ENCODE measurements at regions not wholly inside any gene's neighbourhood (a gene's known extent, or its start where the extent isn't known, plus 50 kb on each side); places are given as distances from the start of the nearest gene placed in this dataset.

GRCh38 chr18:55840601-55841170, 252.7 kb upstream of the TCF4 start:
- ChIA-PET CTCF (no interaction called here), POLR2A (no interaction called here)
- no peak overlapping the region for H3K27ac Mint-ChIP-seq
- H3K4me1 Mint-ChIP-seq (ENCODE audit: low read depth), result no peaks in the 10 kb centered on the region
- H3K36me3 Mint-ChIP-seq (ENCODE audit: low read depth), result no peaks in the 10 kb centered on the region
- DNase-seq (no peak), ATAC-seq (no peak)
- no peak overlapping the region for H3K4me3 Mint-ChIP-seq
- no peaks in the 10 kb centered on the region for H3K27me3 Mint-ChIP-seq (ENCODE audit: low read depth)
- H3K9me3 Mint-ChIP-seq (ENCODE audit: insufficient read depth), result peaks cover 16% of the 10 kb centered on the region

DNA sequence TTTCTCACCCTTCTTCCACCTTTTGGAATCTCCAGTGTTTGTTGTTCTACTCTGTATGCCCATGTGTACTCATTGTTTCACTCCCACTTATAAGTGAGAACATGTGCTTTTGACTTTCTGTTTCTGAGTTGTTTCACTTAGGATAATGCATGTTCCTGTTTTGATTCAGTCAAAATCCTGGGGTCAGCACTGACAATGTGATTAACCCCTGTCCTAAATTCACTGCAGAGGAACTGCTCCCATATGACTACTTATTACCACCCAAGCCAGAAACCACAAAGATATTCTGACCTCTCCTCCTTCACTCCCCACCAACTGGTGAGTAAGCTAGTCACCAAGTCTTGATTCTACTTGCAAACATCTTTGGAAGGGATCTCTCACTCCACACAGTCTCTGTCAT, 251.4 kb upstream of the TCF4 start:
- CTCF ChIA-PET, result no interaction called here
- DNase-seq (no peak), ATAC-seq (no peak)
- Mint-ChIP-seq H3K27me3 (ENCODE audit: low read depth) (no peaks in the 10 kb centered on the region), H3K4me3 (no peak overlapping the region), H3K4me1 (ENCODE audit: low read depth) (no peaks in the 10 kb centered on the region), H3K36me3 (ENCODE audit: low read depth) (no peaks in the 10 kb centered on the region), H3K27ac (no peak overlapping the region), H3K9me3 (ENCODE audit: insufficient read depth) (peaks cover 16% of the 10 kb centered on the region)
- POLR2A ChIA-PET, result no interaction called here

DNA sequence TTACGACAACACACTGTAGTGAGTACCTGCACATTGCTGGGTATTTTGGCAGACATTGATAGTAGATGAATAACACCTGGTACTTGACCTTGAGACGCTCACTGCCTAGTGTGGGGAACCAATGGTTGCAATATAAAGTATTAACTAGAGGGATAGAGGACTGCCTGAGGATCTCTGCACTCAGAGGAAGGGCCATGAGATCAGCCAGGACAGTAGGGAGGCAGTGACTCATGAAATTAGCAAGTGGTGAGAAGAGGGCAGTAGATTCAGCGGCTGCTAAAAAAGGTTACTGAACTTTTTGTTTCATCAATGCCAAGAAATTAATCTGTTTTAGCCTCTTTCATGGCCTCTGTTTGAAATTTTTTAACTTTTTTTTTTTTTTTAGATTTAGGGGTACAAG, 250.8 kb upstream of the TCF4 start:
- DNase-seq (no peak), ATAC-seq (no peak)
- no peaks in the 10 kb centered on the region for H3K4me1 Mint-ChIP-seq (ENCODE audit: low read depth)
- no peak overlapping the region for H3K4me3 Mint-ChIP-seq
- POLR2A ChIA-PET, result no interaction called here
- CTCF ChIA-PET, result no interaction called here
- no peaks in the 10 kb centered on the region for H3K27me3 Mint-ChIP-seq (ENCODE audit: low read depth)
- H3K27ac Mint-ChIP-seq, result no peak overlapping the region
- H3K9me3 Mint-ChIP-seq (ENCODE audit: insufficient read depth), result peaks cover 16% of the 10 kb centered on the region
- H3K36me3 Mint-ChIP-seq (ENCODE audit: low read depth), result no peaks in the 10 kb centered on the region

DNA sequence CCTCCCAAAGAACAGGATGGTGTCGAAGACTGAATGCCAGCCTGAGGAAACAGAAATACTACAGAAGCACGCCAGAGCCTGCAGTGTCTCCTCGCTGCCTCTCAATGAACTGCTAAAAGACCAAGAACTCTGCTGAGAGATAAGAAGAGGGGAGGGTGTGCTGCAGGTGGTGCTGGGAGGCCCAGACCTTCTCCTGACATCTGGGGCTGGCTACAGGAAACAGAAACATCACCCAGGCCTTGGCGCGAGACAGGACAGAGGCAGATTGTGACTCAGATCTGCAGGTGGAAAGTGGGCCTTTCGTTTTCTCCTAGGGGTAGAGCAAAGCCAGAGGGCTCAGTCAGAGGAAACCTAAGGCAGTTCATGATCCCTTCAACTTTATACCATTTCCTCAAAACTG, 250.3 kb upstream of the TCF4 start:
- POLR2A ChIA-PET, result no interaction called here
- CTCF ChIA-PET, result no interaction called here

DNA sequence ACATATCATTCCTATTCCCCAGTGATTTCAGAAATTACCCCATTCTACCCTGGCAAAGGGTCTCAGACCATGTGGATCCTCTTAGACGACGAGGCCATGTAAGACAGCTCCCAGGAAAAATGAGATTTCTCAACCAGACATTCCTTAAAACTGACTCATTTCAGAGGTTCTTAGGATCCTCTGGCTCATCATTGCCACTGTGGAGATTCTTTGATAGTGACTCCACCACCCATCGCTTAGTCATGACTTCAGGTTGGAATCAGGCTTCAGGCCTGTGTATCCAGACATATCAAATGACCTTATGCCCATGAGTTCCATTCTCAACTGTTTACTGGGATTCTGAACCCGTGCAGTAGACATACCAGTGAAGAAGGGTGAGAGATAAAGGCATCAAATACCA, 245.6 kb upstream of the TCF4 start:
- ChIA-PET CTCF (no interaction called here), POLR2A (no interaction called here)
- H3K36me3 Mint-ChIP-seq (ENCODE audit: low read depth), result no peaks in the 10 kb centered on the region
- ATAC-seq, result no peak
- no peak overlapping the region for H3K27ac Mint-ChIP-seq
- DNase-seq, result no peak
- H3K27me3 Mint-ChIP-seq (ENCODE audit: low read depth), result no peaks in the 10 kb centered on the region
- H3K4me3 Mint-ChIP-seq, result no peak overlapping the region
- peaks cover 17% of the 10 kb centered on the region for H3K9me3 Mint-ChIP-seq (ENCODE audit: insufficient read depth)
- no peaks in the 10 kb centered on the region for H3K4me1 Mint-ChIP-seq (ENCODE audit: low read depth)

More for the DNA sequence above, 250.3 kb upstream of the TCF4 start:
- Mint-ChIP-seq H3K4me1 (ENCODE audit: low read depth) (no peaks in the 10 kb centered on the region), H3K36me3 (ENCODE audit: low read depth) (no peaks in the 10 kb centered on the region), H3K27me3 (ENCODE audit: low read depth) (no peaks in the 10 kb centered on the region), H3K4me3 (no peak overlapping the region), H3K27ac (no peak overlapping the region), H3K9me3 (ENCODE audit: insufficient read depth) (peaks cover 21% of the 10 kb centered on the region)
- DNase-seq, result no peak
- ATAC-seq, result no peak

DNA sequence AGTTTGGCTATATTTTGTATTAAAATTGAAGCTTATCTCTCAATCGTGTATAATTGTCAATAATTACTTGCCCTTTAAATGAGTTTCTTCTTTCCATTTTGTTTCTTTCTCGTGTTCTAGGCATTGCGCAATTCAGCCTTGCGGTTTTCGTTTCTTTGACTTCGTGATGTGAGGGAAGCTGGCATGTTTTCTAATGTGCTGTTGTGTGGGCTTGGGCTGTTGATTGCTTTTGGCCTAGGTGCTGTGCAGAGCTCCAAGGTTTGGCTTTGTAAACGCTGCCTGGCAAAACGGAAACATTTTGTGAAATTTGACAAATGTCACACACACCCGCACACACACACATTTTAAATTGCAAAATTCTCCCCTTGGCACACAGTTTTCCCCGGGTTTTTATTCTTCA, 242.6 kb upstream of the TCF4 start:
- ChIA-PET POLR2A (no interaction called here), CTCF (no interaction called here)
- H3K27ac Mint-ChIP-seq, result no peak overlapping the region
- H3K9me3 Mint-ChIP-seq (ENCODE audit: insufficient read depth), result peaks cover 7% of the 10 kb centered on the region
- ATAC-seq (no peak), DNase-seq (no peak)
- H3K4me3 Mint-ChIP-seq, result no peak overlapping the region
- H3K4me1 Mint-ChIP-seq (ENCODE audit: low read depth), result no peaks in the 10 kb centered on the region
- H3K36me3 Mint-ChIP-seq (ENCODE audit: low read depth), result no peaks in the 10 kb centered on the region
- no peaks in the 10 kb centered on the region for H3K27me3 Mint-ChIP-seq (ENCODE audit: low read depth)

DNA sequence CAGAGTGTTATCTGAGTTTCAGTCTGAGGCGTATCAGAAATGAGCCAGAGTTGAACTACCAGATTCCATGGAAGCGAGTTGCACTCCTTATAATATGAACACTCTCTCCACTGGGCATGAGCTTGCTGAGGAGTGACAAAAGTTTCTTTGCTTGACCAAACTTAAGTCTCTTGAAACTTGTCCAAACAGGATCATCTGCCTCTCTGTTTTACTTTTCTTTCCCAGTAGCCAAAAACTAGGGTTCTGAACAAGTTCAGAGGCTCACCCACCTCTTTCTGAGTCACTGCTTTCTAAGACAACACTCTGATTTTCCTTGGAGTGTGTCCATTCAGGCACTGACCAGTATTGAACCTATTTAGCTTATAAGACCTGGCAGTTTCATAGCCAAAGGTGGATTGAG, 233.2 kb upstream of the TCF4 start:
- H3K27me3 Mint-ChIP-seq (ENCODE audit: low read depth), result no peaks in the 10 kb centered on the region
- H3K27ac Mint-ChIP-seq, result no peak overlapping the region
- DNase-seq, result no peak
- H3K9me3 Mint-ChIP-seq (ENCODE audit: insufficient read depth), result no peaks in the 10 kb centered on the region
- no peaks in the 10 kb centered on the region for H3K4me1 Mint-ChIP-seq (ENCODE audit: low read depth)
- no peak overlapping the region for H3K4me3 Mint-ChIP-seq
- ChIA-PET CTCF (no interaction called here), POLR2A (no interaction called here)
- no peak for ATAC-seq
- no peaks in the 10 kb centered on the region for H3K36me3 Mint-ChIP-seq (ENCODE audit: low read depth)

GRCh38 chr18:55819448-55819847, 231.5 kb upstream of the TCF4 start:
- no peaks in the 10 kb centered on the region for H3K36me3 Mint-ChIP-seq (ENCODE audit: low read depth)
- no peak for DNase-seq
- CTCF ChIA-PET, result no interaction called here

GRCh38 chr18:55818284-55818683, 230.3 kb upstream of the TCF4 start:
- ATAC-seq, result no peak
- no peak for DNase-seq
- Mint-ChIP-seq H3K4me1 (ENCODE audit: low read depth) (no peaks in the 10 kb centered on the region), H3K27ac (no peak overlapping the region), H3K4me3 (no peak overlapping the region), H3K36me3 (ENCODE audit: low read depth) (no peaks in the 10 kb centered on the region), H3K27me3 (ENCODE audit: low read depth) (no peaks in the 10 kb centered on the region), H3K9me3 (ENCODE audit: insufficient read depth) (no peaks in the 10 kb centered on the region)
- ChIA-PET POLR2A (no interaction called here), CTCF (no interaction called here)

More at GRCh38 chr18:55819448-55819847, 231.5 kb upstream of the TCF4 start:
- no peak overlapping the region for H3K27ac Mint-ChIP-seq
- ATAC-seq, result no peak
- no peaks in the 10 kb centered on the region for H3K9me3 Mint-ChIP-seq (ENCODE audit: insufficient read depth)
- no peaks in the 10 kb centered on the region for H3K4me1 Mint-ChIP-seq (ENCODE audit: low read depth)
- no peaks in the 10 kb centered on the region for H3K27me3 Mint-ChIP-seq (ENCODE audit: low read depth)
- no peak overlapping the region for H3K4me3 Mint-ChIP-seq
- POLR2A ChIA-PET, result no interaction called here

- Mint-ChIP-seq H3K4me1 (ENCODE audit: low read depth) (no peaks in the 10 kb centered on the region), H3K4me3 (no peak overlapping the region), H3K36me3 (ENCODE audit: low read depth) (no peaks in the 10 kb centered on the region), H3K9me3 (ENCODE audit: insufficient read depth) (no peaks in the 10 kb centered on the region), H3K27ac (no peak overlapping the region), H3K27me3 (ENCODE audit: low read depth) (no peaks in the 10 kb centered on the region)
- DNase-seq (no peak), ATAC-seq (no peak)
- POLR2A ChIA-PET, result no interaction called here
- CTCF ChIA-PET, result no interaction called here
Measured at GRCh38 chr18:55811925-55812324, 223.9 kb upstream of the TCF4 start.

DNA sequence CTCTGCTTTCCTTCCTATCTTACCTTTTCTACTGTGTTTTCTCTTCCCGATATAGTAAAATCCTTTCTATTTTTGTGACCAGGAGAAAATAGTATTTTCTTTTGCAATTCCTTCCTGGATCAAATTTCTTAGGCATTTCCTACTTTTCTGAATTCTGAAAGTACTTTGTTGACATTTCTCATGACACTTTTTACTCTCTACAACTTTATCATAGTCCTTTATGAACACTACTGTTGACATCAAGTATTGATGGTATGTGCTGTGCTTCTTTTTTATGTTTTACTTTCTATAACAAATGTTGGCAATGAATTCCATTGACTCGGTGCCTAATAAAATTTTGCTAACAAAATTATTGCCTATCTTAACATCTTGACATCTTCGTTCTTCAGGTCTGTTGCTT, 217.7 kb upstream of the TCF4 start:
- POLR2A ChIA-PET, result no interaction called here
- H3K4me1 Mint-ChIP-seq (ENCODE audit: low read depth), result no peaks in the 10 kb centered on the region

DNA sequence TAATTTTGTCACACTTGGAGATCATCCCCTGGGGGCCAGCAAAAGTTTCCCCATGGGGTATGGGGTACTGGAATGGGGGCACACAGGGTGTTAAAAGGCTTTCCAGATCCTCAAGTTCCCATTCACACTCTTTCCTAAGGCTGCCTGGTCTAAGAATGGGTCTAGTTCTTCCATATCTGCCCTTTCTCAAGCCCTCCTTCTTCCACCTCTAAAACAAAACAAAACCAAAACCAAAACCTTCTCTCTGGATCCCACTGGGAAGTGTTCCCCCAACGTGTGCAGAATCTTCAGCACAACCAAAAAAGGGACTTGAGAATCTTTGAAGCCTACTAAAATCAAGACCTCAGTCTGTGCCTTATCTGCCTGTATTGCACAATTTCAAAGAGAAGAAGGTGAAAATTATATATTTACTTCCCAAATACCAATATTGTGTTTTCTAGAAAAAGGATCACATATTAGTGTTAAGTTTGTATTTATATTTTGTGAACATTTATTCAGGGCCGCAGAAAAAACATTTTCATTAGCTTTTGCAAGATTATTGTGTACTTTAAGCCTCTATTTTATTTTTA, 207.2 kb upstream of the TCF4 start:
- ChIA-PET CTCF (no interaction called here), POLR2A (no interaction called here)
- H3K27me3 Mint-ChIP-seq (ENCODE audit: low read depth), result no peaks in the 10 kb centered on the region
- no peak overlapping the region for H3K27ac Mint-ChIP-seq
- no peaks in the 10 kb centered on the region for H3K9me3 Mint-ChIP-seq (ENCODE audit: insufficient read depth)
- H3K36me3 Mint-ChIP-seq (ENCODE audit: low read depth), result no peaks in the 10 kb centered on the region
- DNase-seq (no peak), ATAC-seq (no peak)
- H3K4me1 Mint-ChIP-seq (ENCODE audit: low read depth), result no peaks in the 10 kb centered on the region
- no peak overlapping the region for H3K4me3 Mint-ChIP-seq

More for the DNA sequence above, 217.7 kb upstream of the TCF4 start:
- DNase-seq (no peak), ATAC-seq (no peak)
- no peak overlapping the region for H3K27ac Mint-ChIP-seq
- no peaks in the 10 kb centered on the region for H3K27me3 Mint-ChIP-seq (ENCODE audit: low read depth)
- H3K9me3 Mint-ChIP-seq (ENCODE audit: insufficient read depth), result no peaks in the 10 kb centered on the region
- H3K36me3 Mint-ChIP-seq (ENCODE audit: low read depth), result no peaks in the 10 kb centered on the region
- no peak overlapping the region for H3K4me3 Mint-ChIP-seq
- CTCF ChIA-PET, result no interaction called here

DNA sequence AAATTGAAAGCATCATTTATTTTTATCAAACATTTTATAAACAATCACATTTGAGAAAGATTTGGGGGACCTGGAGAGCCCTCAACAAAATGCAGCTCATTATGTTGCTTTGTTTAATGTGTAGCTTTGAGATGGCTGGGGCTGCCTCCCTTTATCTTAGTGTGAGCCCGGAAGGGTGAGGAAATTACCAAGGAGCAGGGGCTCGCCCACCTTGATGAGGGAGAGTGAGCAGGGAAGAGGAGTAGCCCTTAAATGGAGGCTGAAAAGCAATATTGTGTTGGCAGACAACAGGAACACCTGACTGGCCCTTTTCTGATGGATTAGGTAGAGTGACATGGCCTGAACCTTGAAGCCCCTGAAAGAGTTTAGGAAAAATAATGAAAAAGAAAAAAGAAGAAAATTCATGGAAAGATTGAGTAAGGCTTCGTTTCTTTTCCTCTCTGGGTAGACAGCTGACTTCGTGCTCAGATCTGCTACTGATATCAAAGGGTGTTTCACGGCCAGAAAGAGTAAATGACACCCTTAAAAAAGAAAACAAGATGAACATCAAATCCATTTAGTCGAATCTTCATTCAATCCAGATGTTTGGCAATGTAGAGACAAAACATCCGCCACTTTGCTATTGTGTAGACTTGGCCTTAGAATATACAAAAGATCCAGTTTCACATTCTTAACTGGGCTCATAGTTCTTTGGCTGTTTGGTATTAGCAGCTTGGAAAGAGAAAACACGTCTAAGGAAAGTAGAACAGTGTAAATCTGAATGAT, 206.5 kb upstream of the TCF4 start:
- H3K9me3 Mint-ChIP-seq (ENCODE audit: insufficient read depth), result no peaks in the 10 kb centered on the region
- no peaks in the 10 kb centered on the region for H3K27me3 Mint-ChIP-seq (ENCODE audit: low read depth)
- no peaks in the 10 kb centered on the region for H3K4me1 Mint-ChIP-seq (ENCODE audit: low read depth)
- CTCF ChIA-PET, result no interaction called here
- DNase-seq (no peak), ATAC-seq (no peak)
- no peaks in the 10 kb centered on the region for H3K36me3 Mint-ChIP-seq (ENCODE audit: low read depth)
- POLR2A ChIA-PET, result no interaction called here
- H3K27ac Mint-ChIP-seq, result no peak overlapping the region
- H3K4me3 Mint-ChIP-seq, result no peak overlapping the region

All from activated CD8-positive, alpha-beta T cell treated with anti-CD3 and anti-CD28 coated beads, Interleukin-2, amount 10 ng/mL, durations not matched to agents 7 days and 5 days (primary cell).